Ascending aorta (tissue), 2 donors: ENCODE measurements at regions not wholly inside any gene's neighbourhood (a gene's known extent, or its start where the extent isn't known, plus 50 kb on each side); places are given as distances from the start of the nearest gene placed in this dataset.

ENCODE experiments used
- DNase-seq, 2 donors: peaks; one replicate each; pipeline ENCODE4 v3.0.0-alpha.2; 2019; ENCODE audit warnings: low spot score in 2 of 2
- H3K27ac ChIP-seq, 2 donors: fragments of 200-600 bp; sonication (generic); one replicate each; pipeline ENCODE4 v1.5.1; 2016 to 2017; ENCODE audit warnings: mild to moderate bottlenecking in 1 of 2
- H3K27me3 ChIP-seq: fragments of 200-600 bp; sonication (generic); one replicate; pipeline ENCODE4 v1.5.1; 2017
- H3K36me3 ChIP-seq, 2 donors: fragments of 200-600 bp; sonication (generic); one replicate each; pipeline ENCODE4 v1.5.1; 2016
- H3K4me1 ChIP-seq, 2 donors: fragments of 200-600 bp; sonication (generic); one replicate each; pipeline ENCODE4 v1.5.1; 2016 to 2017; ENCODE audit warnings: mild to moderate bottlenecking in 1 of 2
- H3K4me3 ChIP-seq, 2 donors: fragments of 200-600 bp; sonication (generic); one replicate each; pipeline ENCODE4 v1.5.1; 2016 to 2017; ENCODE audit warnings: mild to moderate bottlenecking in 1 of 2
- H3K9me3 ChIP-seq, 2 donors: fragments of 200-600 bp; sonication (generic); one replicate each; pipeline ENCODE4 v1.5.1; 2016
- CTCF ChIP-seq, 3 experiments: fragments of 200-600 bp in 2 of 3; fragments of 450-650 bp in 1 of 3; sonication (generic) in 2 of 3; IDR thresholded peaks; one replicate each; pipeline ENCODE4 v1.5.1; 2016 to 2019; ENCODE audit warnings: antibody characterized with exemption in 3 of 3, mild to moderate bottlenecking in 1 of 3, moderate library complexity in 1 of 3
- intact Hi-C: fragments of 100-400 bp; cut with DNase I; formaldehyde crosslinking; loops from one replicate; pipeline ENCODE4 v1.15.1; 2023

- Histone ChIP-seq H3K4me3 (no peak overlapping the region), H3K36me3 (no peaks in the 10 kb centered on the region), H3K9me3 (no peaks in the 10 kb centered on the region), H3K27me3 (no peaks in the 10 kb centered on the region), H3K4me1 (no peaks in the 10 kb centered on the region), H3K27ac (no peak overlapping the region)
- TF ChIP-seq CTCF (IDR thresholded peaks at IDR 0.05), result no peak
- intact Hi-C loops, result no loop called here
- DNase-seq, result no peak
Observed at GRCh38 chr3:152959307-152959706, 124.4 kb downstream of the P2RY1 start.

- Histone ChIP-seq H3K4me3 (no peak overlapping the region), H3K27ac (no peak overlapping the region), H3K4me1 (no peaks in the 10 kb centered on the region), H3K27me3 (no peaks in the 10 kb centered on the region), H3K36me3 (no peaks in the 10 kb centered on the region), H3K9me3 (no peaks in the 10 kb centered on the region)
- TF ChIP-seq CTCF (IDR thresholded peaks at IDR 0.05), result no peak
- DNase-seq, result no peak
- intact Hi-C loops, result no loop called here
Observed at GRCh38 chr3:152960684-152961083, 125.8 kb downstream of the P2RY1 start.

- no peak for TF ChIP-seq CTCF (IDR thresholded peaks at IDR 0.05)
- Histone ChIP-seq H3K4me3 (no peak overlapping the region), H3K27me3 (no peaks in the 10 kb centered on the region), H3K4me1 (no peaks in the 10 kb centered on the region), H3K9me3 (no peaks in the 10 kb centered on the region), H3K36me3 (no peaks in the 10 kb centered on the region), H3K27ac (no peak overlapping the region)
- intact Hi-C loops, result no loop called here
- DNase-seq, result no peak
Observed at GRCh38 chr3:152961323-152961722, 126.4 kb downstream of the P2RY1 start.

GRCh38 chr3:152964911-152965609 lies 130.1 kb downstream of the P2RY1 start:
- H3K4me1 ChIP-seq, result no peaks in the 10 kb centered on the region
- H3K9me3 ChIP-seq, result no peaks in the 10 kb centered on the region
- no peaks in the 10 kb centered on the region for H3K36me3 ChIP-seq
- no peak overlapping the region for H3K4me3 ChIP-seq
- no peak for DNase-seq
- no peaks in the 10 kb centered on the region for H3K27me3 ChIP-seq
- no peak overlapping the region for H3K27ac ChIP-seq
- no peak for TF ChIP-seq CTCF (IDR thresholded peaks at IDR 0.05)
- intact Hi-C loops, result no loop called here

GRCh38 chr3:152968388-152969024 lies 133.6 kb downstream of the P2RY1 start:
- no peaks in the 10 kb centered on the region for H3K36me3 ChIP-seq
- H3K4me1 ChIP-seq, result no peaks in the 10 kb centered on the region
- H3K27me3 ChIP-seq, result no peaks in the 10 kb centered on the region
- no peak overlapping the region for H3K27ac ChIP-seq
- H3K4me3 ChIP-seq, result no peak overlapping the region
- H3K9me3 ChIP-seq, result no peaks in the 10 kb centered on the region
- intact Hi-C loops, result no loop called here
- TF ChIP-seq CTCF (IDR thresholded peaks at IDR 0.05), result no peak
- DNase-seq, result no peak
